Prostate gland (tissue), 2 donors: ENCODE measurements at regions not wholly inside any gene's neighbourhood (a gene's known extent, or its start where the extent isn't known, plus 50 kb on each side); places are given as distances from the start of the nearest gene placed in this dataset.
"Not testable (repeated sequence)": the region's sequence is repeated elsewhere in the genome, so short reads cannot be mapped to it uniquely, and the experiment has no call there.

Experiments used
- DNase-seq: peaks from one replicate; pipeline ENCODE4 v3.0.0-alpha.2; 2019; ENCODE audit warnings: low spot score
- H3K27ac ChIP-seq, 2 donors: fragments of 200-600 bp; sonication (generic); 2 replicates each; pipeline ENCODE4 v1.5.1; 2017 to 2019
- H3K27me3 ChIP-seq: fragments of 200-600 bp; sonication (generic); replicated peaks from 2 replicates; pipeline ENCODE4 v1.5.1; 2019; ENCODE audit not compliant: insufficient read depth
- H3K36me3 ChIP-seq, 2 donors: fragments of 200-600 bp; sonication (generic); 1 replicate in 1 of 2; 2 replicates in 1 of 2; pipeline versions ENCODE4 v1.5.1 to v1.8.1; 2017 to 2019
- H3K4me1 ChIP-seq: fragments of 200-600 bp; sonication (generic); replicated peaks from 2 replicates; pipeline ENCODE4 v1.5.1; 2019
- H3K4me3 ChIP-seq, 2 donors: fragments of 200-600 bp; sonication (generic); 2 replicates each; pipeline ENCODE4 v1.5.1; 2017 to 2019
- H3K9me3 ChIP-seq: fragments of 200-600 bp; sonication (generic); 2 replicates; pipeline ENCODE4 v1.5.1; 2017
- CTCF ChIP-seq, 4 experiments: fragments of 200-600 bp in 2 of 4; fragments of 450-650 bp in 2 of 4; sonication (generic) in 2 of 4; IDR thresholded peaks; 1 replicate in 3 of 4; 2 replicates in 1 of 4; pipeline ENCODE4 v1.5.1; 2016 to 2019; ENCODE audit warnings: antibody characterized with exemption in 4 of 4, mild to moderate bottlenecking in 2 of 4, moderate library complexity in 2 of 4
- POLR2A ChIP-seq: fragments of 450-650 bp; IDR thresholded peaks from one replicate; pipeline ENCODE4 v1.6.1; 2016; ENCODE audit warnings: antibody characterized with exemption, mild to moderate bottlenecking
- POLR2AphosphoS5 ChIP-seq: sonication (generic); formaldehyde crosslinking; IDR thresholded peaks from one replicate; pipeline ENCODE4 v1.6.1; 2017; ENCODE audit warnings: antibody characterized with exemption
- WGBS: methylation state at CpG from one replicate; pipeline ENCODE4 v1.1.5; 2018; 5-methylcytosine and 5-hydroxymethylcytosine counted together
- intact Hi-C: fragments of 100-400 bp; cut with DNase I; formaldehyde crosslinking; loops from one replicate; pipeline ENCODE4 v1.14.2; 2022

GRCh38 chr4:81326581-81326980 lies 111.6 kb upstream of the PRKG2 start:
- H3K27ac ChIP-seq, result no peak overlapping the region
- H3K4me3 ChIP-seq, result no peak overlapping the region
- H3K36me3 ChIP-seq, result no peaks in the 10 kb centered on the region
- intact Hi-C loops, result no loop called here
- no peaks in the 10 kb centered on the region for H3K9me3 ChIP-seq
- no peaks in the 10 kb centered on the region for H3K4me1 ChIP-seq
- TF ChIP-seq CTCF (IDR thresholded peaks at IDR 0.05), result no peak
- TF ChIP-seq POLR2A, result no peak
- no peak for TF ChIP-seq POLR2AphosphoS5
- WGBS, result 73% methylated on average over 3 of the region's 3 CpGs
- no peak for DNase-seq
- no peaks in the 10 kb centered on the region for H3K27me3 ChIP-seq

- H3K36me3 ChIP-seq, H3K27me3 ChIP-seq, H3K4me1 ChIP-seq, H3K9me3 ChIP-seq, intact Hi-C loops, DNase-seq, H3K27ac ChIP-seq, H3K4me3 ChIP-seq: not testable (repeated sequence)
- 82% methylated on average over 3 of the region's 3 CpGs for WGBS
Observed at GRCh38 chr4:81324594-81324993, 109.6 kb upstream of the PRKG2 start.

GRCh38 chr4:81319657-81320056 lies 104.6 kb upstream of the PRKG2 start:
- Histone ChIP-seq H3K27ac (no peak overlapping the region), H3K27me3 (no peaks in the 10 kb centered on the region), H3K9me3 (no peaks in the 10 kb centered on the region), H3K4me3 (no peak overlapping the region), H3K4me1 (no peaks in the 10 kb centered on the region), H3K36me3 (no peaks in the 10 kb centered on the region)
- TF ChIP-seq POLR2AphosphoS5 (no peak), CTCF (IDR thresholded peaks at IDR 0.05) (no peak), POLR2A (no peak)
- intact Hi-C loops, result no loop called here
- no peak for DNase-seq
- 100% methylated on average over 1 of the region's 1 CpG for WGBS

GRCh38 chr4:81314897-81315470 lies 100.0 kb upstream of the PRKG2 start:
- 29% methylated on average over 3 of the region's 3 CpGs for WGBS
- TF ChIP-seq POLR2A (no peak), POLR2AphosphoS5 (no peak), CTCF (IDR thresholded peaks at IDR 0.05) (no peak)
- H3K9me3 ChIP-seq, result no peaks in the 10 kb centered on the region
- H3K36me3 ChIP-seq, result no peaks in the 10 kb centered on the region
- intact Hi-C loops, result no loop called here
- no peaks in the 10 kb centered on the region for H3K4me1 ChIP-seq
- H3K27ac ChIP-seq, result no peak overlapping the region
- no peak overlapping the region for H3K4me3 ChIP-seq
- DNase-seq, result no peak
- H3K27me3 ChIP-seq, result no peaks in the 10 kb centered on the region

- DNase-seq, result no peak
- TF ChIP-seq POLR2A, result no peak
- TF ChIP-seq POLR2AphosphoS5, result no peak
- TF ChIP-seq CTCF (IDR thresholded peaks at IDR 0.05), result no peak
- Histone ChIP-seq H3K4me1 (no peaks in the 10 kb centered on the region), H3K9me3 (no peaks in the 10 kb centered on the region), H3K27me3 (no peaks in the 10 kb centered on the region), H3K4me3 (no peak overlapping the region), H3K36me3 (no peaks in the 10 kb centered on the region), H3K27ac (no peak overlapping the region)
- intact Hi-C loops, result no loop called here
- WGBS, result 47% methylated on average over 6 of the region's 6 CpGs
Observed at GRCh38 chr4:81314196-81314896, 99.3 kb upstream of the PRKG2 start.
